ENCODE measurements at regions not wholly inside any gene's neighbourhood (a gene's known extent, or its start where the extent isn't known, plus 50 kb on each side); places are given as distances from the start of the nearest gene placed in this dataset.

DNA sequence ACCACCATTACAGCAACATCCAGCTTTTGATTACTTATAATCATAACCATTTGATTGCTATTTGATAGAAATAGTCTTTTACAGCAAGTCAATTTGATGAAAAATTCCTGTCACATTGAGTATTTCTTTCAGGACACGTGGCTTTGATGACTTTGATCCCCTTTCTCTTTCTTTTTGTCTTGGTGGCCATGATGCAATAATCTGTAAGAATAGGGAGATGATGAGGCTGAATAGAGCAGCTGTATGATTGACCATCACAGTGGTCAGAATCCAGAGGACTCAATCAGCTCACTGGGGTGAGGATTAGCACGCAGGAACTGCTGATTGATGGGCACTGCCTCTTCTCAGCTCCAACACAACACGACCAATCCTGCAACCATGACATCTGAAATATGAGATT, 262.7 kb downstream of the PARP8 start:
- no peak overlapping the region for H3K9ac ChIP-seq (ENCODE audit: low read depth, low read length)

DNA sequence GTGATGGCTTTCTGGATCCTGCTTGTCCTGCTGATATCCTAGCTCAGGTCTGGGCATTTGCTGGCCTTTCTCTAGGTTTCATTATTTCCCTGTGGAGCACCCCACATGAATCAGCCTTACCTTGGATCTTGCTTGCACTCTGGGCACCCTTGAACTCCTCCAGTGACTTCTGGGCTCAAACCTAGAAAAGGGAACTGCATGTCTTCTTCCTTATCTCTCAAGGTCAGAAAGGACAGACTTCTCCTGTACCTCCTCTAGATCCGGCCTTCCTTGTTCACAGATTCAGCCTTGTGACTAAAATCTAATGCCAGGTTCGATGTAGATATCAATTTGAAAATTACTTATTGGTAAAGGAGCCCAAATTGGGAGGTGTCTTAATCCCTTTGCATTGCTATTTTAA, 267.9 kb downstream of the PARP8 start:
- Histone ChIP-seq H3K4me1 (ENCODE audit: control insufficient read depth, insufficient read depth, low read length) (peaks cover 3% of the 10 kb centered on the region; the same call in 1 of the 2 replicates), H3K9ac (ENCODE audit: low read depth, low read length) (no peak overlapping the region), H3K27ac (ENCODE audit: low read depth, low read length) (no peak overlapping the region), H3K36me3 (ENCODE audit: control insufficient read depth, insufficient read depth, low read length) (no peaks in the 10 kb centered on the region), H3K27me3 (ENCODE audit: control insufficient read depth, insufficient read depth, low read length) (no peaks in the 10 kb centered on the region), H3K9me3 (ENCODE audit: control insufficient read depth, insufficient read depth, low read length) (no peaks in the 10 kb centered on the region), H3K4me3 (ENCODE audit: low read depth, low read length) (no peak overlapping the region)

More for the DNA sequence above, 262.7 kb downstream of the PARP8 start:
- Histone ChIP-seq H3K4me1 (ENCODE audit: control insufficient read depth, insufficient read depth, low read length) (peaks cover 3% of the 10 kb centered on the region; the same call in 1 of the 2 replicates), H3K9me3 (ENCODE audit: control insufficient read depth, insufficient read depth, low read length) (no peaks in the 10 kb centered on the region), H3K27me3 (ENCODE audit: control insufficient read depth, insufficient read depth, low read length) (no peaks in the 10 kb centered on the region), H3K36me3 (ENCODE audit: control insufficient read depth, insufficient read depth, low read length) (no peaks in the 10 kb centered on the region), H3K4me3 (ENCODE audit: low read depth, low read length) (no peak overlapping the region), H3K27ac (ENCODE audit: low read depth, low read length) (no peak overlapping the region)

GRCh38 chr5:50945139-50945538, 278.7 kb downstream of the PARP8 start:
- Histone ChIP-seq H3K4me3 (ENCODE audit: low read depth, low read length) (no peak overlapping the region), H3K9me3 (ENCODE audit: control insufficient read depth, insufficient read depth, low read length) (peaks cover 26% of the 10 kb centered on the region), H3K27ac (ENCODE audit: low read depth, low read length) (no peak overlapping the region), H3K27me3 (ENCODE audit: control insufficient read depth, insufficient read depth, low read length) (no peaks in the 10 kb centered on the region), H3K36me3 (ENCODE audit: control insufficient read depth, insufficient read depth, low read length) (no peaks in the 10 kb centered on the region), H3K9ac (ENCODE audit: low read depth, low read length) (no peak overlapping the region), H3K4me1 (ENCODE audit: control insufficient read depth, insufficient read depth, low read length) (no peaks in the 10 kb centered on the region)

- Histone ChIP-seq H3K4me3 (ENCODE audit: low read depth, low read length) (no peak overlapping the region), H3K27ac (ENCODE audit: low read depth, low read length) (no peak overlapping the region), H3K4me1 (ENCODE audit: control insufficient read depth, insufficient read depth, low read length) (no peaks in the 10 kb centered on the region), H3K36me3 (ENCODE audit: control insufficient read depth, insufficient read depth, low read length) (no peaks in the 10 kb centered on the region), H3K9ac (ENCODE audit: low read depth, low read length) (no peak overlapping the region), H3K27me3 (ENCODE audit: control insufficient read depth, insufficient read depth, low read length) (no peaks in the 10 kb centered on the region), H3K9me3 (ENCODE audit: control insufficient read depth, insufficient read depth, low read length) (peaks cover 26% of the 10 kb centered on the region)
Observed at GRCh38 chr5:50947906-50948683, 281.7 kb downstream of the PARP8 start.

DNA sequence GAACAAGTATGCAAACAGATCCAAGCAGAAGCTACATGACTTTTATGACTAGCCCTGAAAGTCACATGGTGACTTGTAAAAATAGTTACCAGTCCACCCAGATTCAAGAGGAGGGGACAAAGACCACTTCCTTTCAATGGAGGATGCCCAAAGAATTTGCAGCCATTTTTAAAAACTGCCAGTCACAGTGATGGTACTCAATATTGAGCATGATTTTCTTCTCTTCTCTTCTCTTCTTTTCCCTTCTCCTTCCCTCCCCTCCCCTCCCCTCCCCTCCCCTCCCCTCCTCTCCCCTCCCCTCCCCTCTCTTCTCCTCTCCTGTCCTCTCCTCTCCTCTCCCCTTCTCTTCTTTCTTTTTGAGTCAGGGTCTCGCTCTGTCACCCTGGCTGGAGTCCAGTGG, 286.9 kb downstream of the PARP8 start:
- Histone ChIP-seq H3K9me3 (ENCODE audit: control insufficient read depth, insufficient read depth, low read length) (no peaks in the 10 kb centered on the region), H3K4me3 (ENCODE audit: low read depth, low read length) (no peak overlapping the region), H3K4me1 (ENCODE audit: control insufficient read depth, insufficient read depth, low read length) (no peaks in the 10 kb centered on the region), H3K36me3 (ENCODE audit: control insufficient read depth, insufficient read depth, low read length) (no peaks in the 10 kb centered on the region), H3K9ac (ENCODE audit: low read depth, low read length) (no peak overlapping the region), H3K27me3 (ENCODE audit: control insufficient read depth, insufficient read depth, low read length) (no peaks in the 10 kb centered on the region), H3K27ac (ENCODE audit: low read depth, low read length) (no peak overlapping the region)

DNA sequence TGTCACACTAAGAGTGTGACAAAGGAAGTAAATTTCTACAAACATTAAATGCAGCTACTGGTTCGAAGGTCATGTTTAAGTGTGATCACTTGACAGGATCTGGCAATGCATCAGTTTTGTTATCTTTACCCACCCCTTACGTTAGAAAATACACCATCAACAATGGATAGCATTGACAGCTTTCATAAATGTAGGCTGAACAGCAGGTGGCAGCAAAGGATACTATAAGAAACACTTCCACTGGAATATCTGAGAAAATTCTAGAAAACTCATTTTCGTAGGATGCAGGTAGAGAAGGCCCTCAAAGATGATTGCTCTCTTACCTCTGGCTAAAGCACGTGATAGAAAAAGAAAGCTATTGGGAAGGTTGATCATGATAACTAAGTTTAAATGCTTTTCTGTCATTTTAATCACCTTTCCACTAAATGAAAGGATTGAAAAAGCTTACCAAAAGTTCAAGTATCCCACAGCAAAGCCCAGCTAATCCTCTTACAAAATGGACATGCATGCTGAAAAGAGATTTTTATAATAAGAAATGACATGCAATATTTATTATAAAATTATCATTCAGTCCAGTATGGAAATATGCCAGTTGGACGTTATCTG, 292.5 kb downstream of the PARP8 start:
- peaks cover 1% of the 10 kb centered on the region for H3K4me1 ChIP-seq (ENCODE audit: control insufficient read depth, insufficient read depth, low read length)
- H3K9me3 ChIP-seq (ENCODE audit: control insufficient read depth, insufficient read depth, low read length) = no peaks in the 10 kb centered on the region
- no peak overlapping the region for H3K9ac ChIP-seq (ENCODE audit: low read depth, low read length)
- peaks cover 13% of the 10 kb centered on the region for H3K27me3 ChIP-seq (ENCODE audit: control insufficient read depth, insufficient read depth, low read length)
- H3K27ac ChIP-seq (ENCODE audit: low read depth, low read length) = no peak overlapping the region
- H3K36me3 ChIP-seq (ENCODE audit: control insufficient read depth, insufficient read depth, low read length) = no peaks in the 10 kb centered on the region
- H3K4me3 ChIP-seq (ENCODE audit: low read depth, low read length) = no peak overlapping the region

GRCh38 chr5:50962934-50963872, 296.8 kb downstream of the PARP8 start:
- peak overlapping the region; percentile 75 for H3K4me3 ChIP-seq (ENCODE audit: low read depth, low read length)
- H3K27ac ChIP-seq (ENCODE audit: low read depth, low read length) = no peak overlapping the region
- H3K9ac ChIP-seq (ENCODE audit: low read depth, low read length) = no peak overlapping the region
- H3K27me3 ChIP-seq (ENCODE audit: control insufficient read depth, insufficient read depth, low read length) = peaks cover 56% of the 10 kb centered on the region
- no peaks in the 10 kb centered on the region for H3K36me3 ChIP-seq (ENCODE audit: control insufficient read depth, insufficient read depth, low read length)
- H3K9me3 ChIP-seq (ENCODE audit: control insufficient read depth, insufficient read depth, low read length) = no peaks in the 10 kb centered on the region
- H3K4me1 ChIP-seq (ENCODE audit: control insufficient read depth, insufficient read depth, low read length) = peaks cover 28% of the 10 kb centered on the region

GRCh38 chr5:50963971-50964745, 297.7 kb downstream of the PARP8 start:
- Histone ChIP-seq H3K9me3 (ENCODE audit: control insufficient read depth, insufficient read depth, low read length) (no peaks in the 10 kb centered on the region), H3K4me3 (ENCODE audit: low read depth, low read length) (peak overlapping the region; percentile 75), H3K9ac (ENCODE audit: low read depth, low read length) (no peak overlapping the region), H3K4me1 (ENCODE audit: control insufficient read depth, insufficient read depth, low read length) (peaks cover 38% of the 10 kb centered on the region), H3K27ac (ENCODE audit: low read depth, low read length) (no peak overlapping the region), H3K36me3 (ENCODE audit: control insufficient read depth, insufficient read depth, low read length) (no peaks in the 10 kb centered on the region), H3K27me3 (ENCODE audit: control insufficient read depth, insufficient read depth, low read length) (peaks cover 65% of the 10 kb centered on the region)

- no peak overlapping the region for H3K27ac ChIP-seq (ENCODE audit: low read depth, low read length)
- peaks cover 74% of the 10 kb centered on the region for H3K27me3 ChIP-seq (ENCODE audit: control insufficient read depth, insufficient read depth, low read length)
- peak overlapping the region; percentile 66 for H3K4me3 ChIP-seq (ENCODE audit: low read depth, low read length)
- no peaks in the 10 kb centered on the region for H3K9me3 ChIP-seq (ENCODE audit: control insufficient read depth, insufficient read depth, low read length)
- H3K9ac ChIP-seq (ENCODE audit: low read depth, low read length) = no peak overlapping the region
- H3K36me3 ChIP-seq (ENCODE audit: control insufficient read depth, insufficient read depth, low read length) = no peaks in the 10 kb centered on the region
- peaks cover 40% of the 10 kb centered on the region for H3K4me1 ChIP-seq (ENCODE audit: control insufficient read depth, insufficient read depth, low read length)
Observed at GRCh38 chr5:50964746-50965653, 298.6 kb downstream of the PARP8 start.
